ENCODE measurements at regions not wholly inside any gene's neighbourhood (a gene's known extent, or its start where the extent isn't known, plus 50 kb on each side); places are given as distances from the start of the nearest gene placed in this dataset.
"Not testable (repeated sequence)": the region's sequence is repeated elsewhere in the genome, so short reads cannot be mapped to it uniquely, and the experiment has no call there.

- in situ Hi-C loops (cut with MboI; ENCODE audit: low sequenced_read_pairs) = no loop called here
Measured at GRCh38 chr2:234251326-234252271, 201.1 kb downstream of the SPP2 start.

GRCh38 chr2:234250926-234251325, 200.4 kb downstream of the SPP2 start:
- in situ Hi-C loops (cut with MboI; ENCODE audit: low sequenced_read_pairs) = no loop called here

- in situ Hi-C loops (cut with MboI; ENCODE audit: low sequenced_read_pairs) = no loop called here
Measured at GRCh38 chr2:234249873-234250272, 199.4 kb downstream of the SPP2 start.

GRCh38 chr2:234249034-234249735, 198.7 kb downstream of the SPP2 start:
- in situ Hi-C loops (cut with MboI; ENCODE audit: low sequenced_read_pairs) = no loop called here

GRCh38 chr2:234248213-234248710, 197.8 kb downstream of the SPP2 start:
- in situ Hi-C loops (cut with MboI; ENCODE audit: low sequenced_read_pairs) = not testable (repeated sequence)

- in situ Hi-C loops (cut with MboI; ENCODE audit: low sequenced_read_pairs) = no loop called here
Measured at GRCh38 chr2:234247453-234248180, 197.1 kb downstream of the SPP2 start.

GRCh38 chr2:234245945-234246344, 195.4 kb downstream of the SPP2 start:
- in situ Hi-C loops (cut with MboI; ENCODE audit: low sequenced_read_pairs) = no loop called here

- in situ Hi-C loops (cut with MboI; ENCODE audit: low sequenced_read_pairs) = no loop called here
Measured at GRCh38 chr2:234243871-234244565, 193.5 kb downstream of the SPP2 start.

GRCh38 chr2:234242459-234242836, 191.9 kb downstream of the SPP2 start:
- in situ Hi-C loops (cut with MboI; ENCODE audit: low sequenced_read_pairs) = no loop called here

- in situ Hi-C loops (cut with MboI; ENCODE audit: low sequenced_read_pairs) = no loop called here
Measured at GRCh38 chr2:234241656-234242458, 191.4 kb downstream of the SPP2 start.

GRCh38 chr2:234240917-234241316, 190.4 kb downstream of the SPP2 start:
- in situ Hi-C loops (cut with MboI; ENCODE audit: low sequenced_read_pairs) = no loop called here

GRCh38 chr2:234235191-234235590, 184.7 kb downstream of the SPP2 start:
- in situ Hi-C loops (cut with MboI; ENCODE audit: low sequenced_read_pairs) = no loop called here

- in situ Hi-C loops (cut with MboI; ENCODE audit: low sequenced_read_pairs) = no loop called here
Measured at GRCh38 chr2:234231460-234231859, 181.0 kb downstream of the SPP2 start.

- in situ Hi-C loops (cut with MboI; ENCODE audit: low sequenced_read_pairs) = no loop called here
Measured at GRCh38 chr2:234219046-234219310, 168.5 kb downstream of the SPP2 start.

- in situ Hi-C loops (cut with MboI; ENCODE audit: low sequenced_read_pairs) = no loop called here
Measured at GRCh38 chr2:234218266-234219045, 168.0 kb downstream of the SPP2 start.

GRCh38 chr2:234212534-234212933, 162.0 kb downstream of the SPP2 start:
- in situ Hi-C loops (cut with MboI; ENCODE audit: low sequenced_read_pairs) = no loop called here

- in situ Hi-C loops (cut with MboI; ENCODE audit: low sequenced_read_pairs) = no loop called here
Measured at GRCh38 chr2:234211797-234212196, 161.3 kb downstream of the SPP2 start.

- in situ Hi-C loops (cut with MboI; ENCODE audit: low sequenced_read_pairs) = no loop called here
Measured at GRCh38 chr2:234206738-234207137, 156.2 kb downstream of the SPP2 start.

- in situ Hi-C loops (cut with MboI; ENCODE audit: low sequenced_read_pairs) = no loop called here
Measured at GRCh38 chr2:234204480-234204879, 154.0 kb downstream of the SPP2 start.

All from HL-60/S4 (cell line).